DND-41 (cell line): ENCODE measurements at regions not wholly inside any gene's neighbourhood (a gene's known extent, or its start where the extent isn't known, plus 50 kb on each side); places are given as distances from the start of the nearest gene placed in this dataset.

Source experiments
- CTCF ChIP-seq: IDR thresholded peaks from 2 replicates; pipeline ENCODE4 v1.5.1; 2012; ENCODE audit warnings: borderline replicate concordance, low read length, moderate library complexity, mild to moderate bottlenecking; ENCODE audit not compliant: poor library complexity, severe bottlenecking; ENCODE audit errors: extremely low read depth
- EZH2 ChIP-seq: IDR thresholded peaks from 3 replicates; pipeline ENCODE4 v1.6.1; 2012; ENCODE audit warnings: borderline replicate concordance, low read depth, mild to moderate bottlenecking, moderate library complexity, low read length, inconsistent platforms; ENCODE audit not compliant: severe bottlenecking

- no peak for TF ChIP-seq CTCF
- TF ChIP-seq EZH2, result no peak
Measured at GRCh38 chr9:102360846-102361245, 622.4 kb upstream of the GRIN3A start.
